Suppressor macrophage treated with lipopolysaccharide for 4 hours (primary cell): ENCODE measurements at regions not wholly inside any gene's neighbourhood (a gene's known extent, or its start where the extent isn't known, plus 50 kb on each side); places are given as distances from the start of the nearest gene placed in this dataset.

ENCODE experiments used
- DNase-seq: peaks from one replicate; pipeline ENCODE4 v3.0.0-alpha.2; 2020

DNA sequence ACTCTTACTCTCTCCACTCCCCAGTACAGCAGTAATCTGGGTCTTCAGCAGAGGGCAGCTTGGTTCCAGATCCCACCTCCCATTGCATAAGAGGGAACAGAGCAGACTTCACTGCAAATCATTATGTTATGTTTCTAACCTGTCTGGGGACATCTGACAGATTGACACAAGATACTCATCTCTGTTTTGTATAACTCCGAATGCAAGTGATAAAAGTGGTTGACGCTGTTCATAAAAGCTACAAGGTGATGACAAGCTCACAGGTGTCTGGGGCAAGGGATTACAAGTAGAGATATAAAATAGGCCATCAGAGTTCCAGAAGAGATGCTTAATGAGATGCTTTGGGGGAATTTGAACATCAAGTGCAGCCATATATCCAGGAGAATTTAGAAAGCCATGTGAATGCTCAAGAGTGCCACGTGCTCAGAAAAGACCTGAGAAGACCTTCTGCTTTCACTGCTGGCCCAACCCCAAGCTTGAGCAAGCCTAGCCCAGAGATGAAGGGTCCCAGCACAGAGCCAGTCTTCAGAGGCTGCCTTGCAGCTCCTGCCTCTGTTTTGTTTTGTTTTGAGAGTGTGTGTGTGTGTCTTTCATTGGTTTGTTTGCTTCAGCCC lies 80.6 kb downstream of the VSTM2A start:
- DNase-seq, result no peak
